Ascending aorta (tissue), 2 donors: ENCODE measurements at regions not wholly inside any gene's neighbourhood (a gene's known extent, or its start where the extent isn't known, plus 50 kb on each side); places are given as distances from the start of the nearest gene placed in this dataset.

Experiments used
- DNase-seq, 2 donors: peaks; one replicate each; pipeline ENCODE4 v3.0.0-alpha.2; 2019; ENCODE audit warnings: low spot score in 2 of 2
- H3K27ac ChIP-seq, 2 donors: fragments of 200-600 bp; sonication (generic); one replicate each; pipeline ENCODE4 v1.5.1; 2016 to 2017; ENCODE audit warnings: mild to moderate bottlenecking in 1 of 2
- H3K27me3 ChIP-seq: fragments of 200-600 bp; sonication (generic); one replicate; pipeline ENCODE4 v1.5.1; 2017
- H3K36me3 ChIP-seq, 2 donors: fragments of 200-600 bp; sonication (generic); one replicate each; pipeline ENCODE4 v1.5.1; 2016
- H3K4me1 ChIP-seq, 2 donors: fragments of 200-600 bp; sonication (generic); one replicate each; pipeline ENCODE4 v1.5.1; 2016 to 2017; ENCODE audit warnings: mild to moderate bottlenecking in 1 of 2
- H3K4me3 ChIP-seq, 2 donors: fragments of 200-600 bp; sonication (generic); one replicate each; pipeline ENCODE4 v1.5.1; 2016 to 2017; ENCODE audit warnings: mild to moderate bottlenecking in 1 of 2
- H3K9me3 ChIP-seq, 2 donors: fragments of 200-600 bp; sonication (generic); one replicate each; pipeline ENCODE4 v1.5.1; 2016
- CTCF ChIP-seq, 3 experiments: fragments of 200-600 bp in 2 of 3; fragments of 450-650 bp in 1 of 3; sonication (generic) in 2 of 3; IDR thresholded peaks; one replicate each; pipeline ENCODE4 v1.5.1; 2016 to 2019; ENCODE audit warnings: antibody characterized with exemption in 3 of 3, mild to moderate bottlenecking in 1 of 3, moderate library complexity in 1 of 3
- intact Hi-C: fragments of 100-400 bp; cut with DNase I; formaldehyde crosslinking; loops from one replicate; pipeline ENCODE4 v1.15.1; 2023

- Histone ChIP-seq H3K27me3 (no peaks in the 10 kb centered on the region), H3K4me3 (no peak overlapping the region), H3K27ac (peak overlapping the region in 1 of 2 donors; percentile 26), H3K36me3 (no peaks in the 10 kb centered on the region), H3K9me3 (no peaks in the 10 kb centered on the region), H3K4me1 (peaks cover 0 to 14% of the 10 kb centered on the region in 2 donors)
- intact Hi-C loops = no loop called here
- no peak for DNase-seq
- no peak for TF ChIP-seq CTCF (IDR thresholded peaks at IDR 0.05)
Observed at GRCh38 chr2:12428324-12428723, 288.4 kb upstream of the TRIB2 start.

GRCh38 chr2:12428786-12429185, 287.9 kb upstream of the TRIB2 start:
- Histone ChIP-seq H3K36me3 (no peaks in the 10 kb centered on the region), H3K27ac (peak overlapping the region in 1 of 2 donors; percentile 26), H3K9me3 (no peaks in the 10 kb centered on the region), H3K4me3 (no peak overlapping the region), H3K4me1 (peaks cover 0 to 14% of the 10 kb centered on the region in 2 donors), H3K27me3 (no peaks in the 10 kb centered on the region)
- DNase-seq = no peak
- intact Hi-C loops = no loop called here
- no peak for TF ChIP-seq CTCF (IDR thresholded peaks at IDR 0.05)

- no peaks in the 10 kb centered on the region for H3K27me3 ChIP-seq
- DNase-seq = peak in 1 of 2 donors; percentile 65
- intact Hi-C loops = loop anchor here (5.0 kb wide), 1 partner anchor 108 kb away; no protein-coding TSS in a partner anchor
- peaks cover 0 to 14% of the 10 kb centered on the region in 2 donors for H3K4me1 ChIP-seq
- peak overlapping the region; percentile 4 to 20 for H3K27ac ChIP-seq
- no peaks in the 10 kb centered on the region for H3K36me3 ChIP-seq
- no peak for TF ChIP-seq CTCF (IDR thresholded peaks at IDR 0.05)
- no peaks in the 10 kb centered on the region for H3K9me3 ChIP-seq
- H3K4me3 ChIP-seq = no peak overlapping the region
Observed at GRCh38 chr2:12429779-12430406, 286.8 kb upstream of the TRIB2 start.

GRCh38 chr2:12430407-12431133, 286.2 kb upstream of the TRIB2 start:
- TF ChIP-seq CTCF (IDR thresholded peaks at IDR 0.05) = no peak
- intact Hi-C loops = loop anchor here (5.0 kb wide), 1 partner anchor 108 kb away; no protein-coding TSS in a partner anchor
- Histone ChIP-seq H3K36me3 (no peaks in the 10 kb centered on the region), H3K9me3 (no peaks in the 10 kb centered on the region), H3K27ac (peak overlapping the region; percentile 4 to 20), H3K4me3 (no peak overlapping the region), H3K4me1 (peaks cover 0 to 14% of the 10 kb centered on the region in 2 donors), H3K27me3 (no peaks in the 10 kb centered on the region)
- no peak for DNase-seq

- Histone ChIP-seq H3K27me3 (no peaks in the 10 kb centered on the region), H3K9me3 (no peaks in the 10 kb centered on the region), H3K27ac (no peak overlapping the region), H3K4me3 (no peak overlapping the region), H3K36me3 (no peaks in the 10 kb centered on the region), H3K4me1 (peaks cover 0 to 14% of the 10 kb centered on the region in 2 donors)
- DNase-seq = no peak
- intact Hi-C loops = loop anchor here (5.0 kb wide), 1 partner anchor 111 kb away; no protein-coding TSS in a partner anchor
- TF ChIP-seq CTCF (IDR thresholded peaks at IDR 0.05) = no peak
Observed at GRCh38 chr2:12432985-12433625, 283.6 kb upstream of the TRIB2 start.
